IMR-90 (cell line): ENCODE measurements at regions not wholly inside any gene's neighbourhood (a gene's known extent, or its start where the extent isn't known, plus 50 kb on each side); places are given as distances from the start of the nearest gene placed in this dataset.

Experiments
- BHLHE40 ChIP-seq: fragments of 150-350 bp; IDR thresholded peaks from 2 replicates; pipeline ENCODE4 v1.6.1; 2016; ENCODE audit warnings: mild to moderate bottlenecking, low read depth, low read length
- CEBPB ChIP-seq: IDR thresholded peaks from 2 replicates; pipeline ENCODE4 v1.6.1; 2012; ENCODE audit warnings: low read depth, low read length, improper control_type of control experiment
- FOS ChIP-seq: fragments of 150-350 bp; IDR thresholded peaks from 2 replicates; pipeline ENCODE4 v1.6.1; 2016; ENCODE audit warnings: low read depth, low read length
- MAFK ChIP-seq: IDR thresholded peaks from 2 replicates; pipeline ENCODE4 v1.6.1; 2012; ENCODE audit warnings: low read depth, low read length, improper control_type of control experiment
- MXI1 ChIP-seq: IDR thresholded peaks from 2 replicates; pipeline ENCODE4 v1.6.1; 2012; ENCODE audit warnings: low read depth, mild to moderate bottlenecking, low read length, moderate library complexity, borderline replicate concordance
- NFE2L2 ChIP-seq: fragments of 150-350 bp; IDR thresholded peaks from 2 replicates; pipeline ENCODE4 v1.6.1; 2016; ENCODE audit warnings: low read depth, mild to moderate bottlenecking, low read length
- POLR2A ChIP-seq: IDR thresholded peaks from 2 replicates; pipeline ENCODE4 v1.6.1; 2012; ENCODE audit warnings: mild to moderate bottlenecking, low read depth, low read length
- RAD21 ChIP-seq: IDR thresholded peaks from 2 replicates; pipeline ENCODE4 v1.6.1; 2012; ENCODE audit warnings: low read length, improper control_type of control experiment
- RCOR1 ChIP-seq: IDR thresholded peaks from 2 replicates; pipeline ENCODE4 v1.6.1; 2012; ENCODE audit warnings: mild to moderate bottlenecking, low read length, improper control_type of control experiment; ENCODE audit not compliant: insufficient replicate concordance
- RFX5 ChIP-seq: IDR thresholded peaks from 2 replicates; pipeline ENCODE4 v1.8.0; 2012; ENCODE audit warnings: low read depth, mild to moderate bottlenecking, low read length, moderate library complexity
- SMC3 ChIP-seq: fragments of 150-350 bp; IDR thresholded peaks from 2 replicates; pipeline ENCODE4 v1.6.1; 2016; ENCODE audit warnings: low read depth, mild to moderate bottlenecking, antibody characterized with exemption, low read length, moderate library complexity
- TF ChIP-seq, protein P1 (sequence below): conservative IDR thresholded peaks from 2 replicates; pipeline ENCODE4 v1.5.1; 2012; ENCODE audit warnings: mild to moderate bottlenecking, low read depth, low read length, improper control_type of control experiment
- TF ChIP-seq, protein P2 (sequence below): fragments of 150-350 bp; IDR thresholded peaks from 2 replicates; pipeline ENCODE4 v1.6.1; 2016; ENCODE audit warnings: low read depth, mild to moderate bottlenecking, low read length, moderate library complexity, borderline replicate concordance
- TF ChIP-seq, protein P3 (sequence below): fragments of 150-350 bp; IDR thresholded peaks from 2 replicates; pipeline ENCODE4 v1.6.1; 2017; ENCODE audit warnings: mild to moderate bottlenecking, antibody characterized with exemption, low read length, low read depth

DNA sequence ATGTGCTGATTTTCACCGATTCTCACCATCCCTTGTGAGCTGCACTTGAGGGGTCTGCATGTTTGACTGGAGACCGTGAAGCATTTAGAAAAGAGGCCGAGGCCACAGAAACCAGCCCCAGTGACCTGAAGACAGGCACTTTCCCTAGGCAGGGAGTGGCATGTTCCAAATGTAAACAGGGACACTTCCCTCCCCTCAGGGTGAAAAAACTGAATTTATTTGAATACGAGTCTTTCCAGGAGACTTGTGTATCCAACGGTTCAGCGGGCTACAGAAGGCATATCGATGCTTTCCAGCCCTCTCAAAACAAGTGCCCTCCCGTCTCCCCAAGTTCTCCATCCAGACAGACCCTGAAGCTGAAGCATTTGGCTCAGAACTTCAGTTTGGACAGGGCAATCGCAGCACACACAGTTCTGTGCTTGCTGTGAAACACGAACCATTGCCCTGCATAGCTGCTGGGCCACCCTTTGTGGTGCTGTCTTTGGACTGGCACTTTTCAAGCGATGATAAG is 106.1 kb downstream of the ZIC5 start:
- TF ChIP-seq POLR2A (no peak), CEBPB (no peak), RCOR1 (no peak), RAD21 (no peak), SMC3 (no peak), MAFK (no peak), FOS (no peak), BHLHE40 (no peak), NFE2L2 (no peak), RFX5 (no peak), MXI1 (no peak)
- TF ChIP-seq, protein P1, sequence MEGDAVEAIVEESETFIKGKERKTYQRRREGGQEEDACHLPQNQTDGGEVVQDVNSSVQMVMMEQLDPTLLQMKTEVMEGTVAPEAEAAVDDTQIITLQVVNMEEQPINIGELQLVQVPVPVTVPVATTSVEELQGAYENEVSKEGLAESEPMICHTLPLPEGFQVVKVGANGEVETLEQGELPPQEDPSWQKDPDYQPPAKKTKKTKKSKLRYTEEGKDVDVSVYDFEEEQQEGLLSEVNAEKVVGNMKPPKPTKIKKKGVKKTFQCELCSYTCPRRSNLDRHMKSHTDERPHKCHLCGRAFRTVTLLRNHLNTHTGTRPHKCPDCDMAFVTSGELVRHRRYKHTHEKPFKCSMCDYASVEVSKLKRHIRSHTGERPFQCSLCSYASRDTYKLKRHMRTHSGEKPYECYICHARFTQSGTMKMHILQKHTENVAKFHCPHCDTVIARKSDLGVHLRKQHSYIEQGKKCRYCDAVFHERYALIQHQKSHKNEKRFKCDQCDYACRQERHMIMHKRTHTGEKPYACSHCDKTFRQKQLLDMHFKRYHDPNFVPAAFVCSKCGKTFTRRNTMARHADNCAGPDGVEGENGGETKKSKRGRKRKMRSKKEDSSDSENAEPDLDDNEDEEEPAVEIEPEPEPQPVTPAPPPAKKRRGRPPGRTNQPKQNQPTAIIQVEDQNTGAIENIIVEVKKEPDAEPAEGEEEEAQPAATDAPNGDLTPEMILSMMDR, result no peak
- TF ChIP-seq, protein P2, sequence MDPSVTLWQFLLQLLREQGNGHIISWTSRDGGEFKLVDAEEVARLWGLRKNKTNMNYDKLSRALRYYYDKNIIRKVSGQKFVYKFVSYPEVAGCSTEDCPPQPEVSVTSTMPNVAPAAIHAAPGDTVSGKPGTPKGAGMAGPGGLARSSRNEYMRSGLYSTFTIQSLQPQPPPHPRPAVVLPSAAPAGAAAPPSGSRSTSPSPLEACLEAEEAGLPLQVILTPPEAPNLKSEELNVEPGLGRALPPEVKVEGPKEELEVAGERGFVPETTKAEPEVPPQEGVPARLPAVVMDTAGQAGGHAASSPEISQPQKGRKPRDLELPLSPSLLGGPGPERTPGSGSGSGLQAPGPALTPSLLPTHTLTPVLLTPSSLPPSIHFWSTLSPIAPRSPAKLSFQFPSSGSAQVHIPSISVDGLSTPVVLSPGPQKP, result no peak
- TF ChIP-seq, protein P3, sequence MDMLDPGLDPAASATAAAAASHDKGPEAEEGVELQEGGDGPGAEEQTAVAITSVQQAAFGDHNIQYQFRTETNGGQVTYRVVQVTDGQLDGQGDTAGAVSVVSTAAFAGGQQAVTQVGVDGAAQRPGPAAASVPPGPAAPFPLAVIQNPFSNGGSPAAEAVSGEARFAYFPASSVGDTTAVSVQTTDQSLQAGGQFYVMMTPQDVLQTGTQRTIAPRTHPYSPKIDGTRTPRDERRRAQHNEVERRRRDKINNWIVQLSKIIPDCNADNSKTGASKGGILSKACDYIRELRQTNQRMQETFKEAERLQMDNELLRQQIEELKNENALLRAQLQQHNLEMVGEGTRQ, result no peak
